ENCODE measurements at regions not wholly inside any gene's neighbourhood (a gene's known extent, or its start where the extent isn't known, plus 50 kb on each side); places are given as distances from the start of the nearest gene placed in this dataset.

DNA sequence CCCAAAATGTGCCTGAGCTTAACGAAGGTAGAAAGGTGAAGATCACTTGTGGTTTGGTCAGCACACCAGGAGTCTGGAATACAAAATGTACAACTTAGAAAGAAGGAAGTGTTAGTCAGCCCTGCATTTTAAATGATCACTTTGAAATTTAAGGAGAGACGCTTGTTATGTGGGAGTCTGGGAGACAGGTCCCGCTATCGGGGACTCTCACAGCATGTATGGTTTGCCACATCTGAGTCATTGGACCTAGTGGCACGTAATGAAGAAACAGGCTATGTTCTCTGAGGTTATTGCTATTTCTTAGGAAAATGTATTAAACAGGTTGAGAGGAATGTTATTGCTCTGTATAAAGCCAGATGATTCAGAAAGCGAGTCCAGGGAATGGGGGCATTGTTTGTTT is 2362.5 kb upstream of the WWC1 start:
- Histone ChIP-seq H3K9me3 (ENCODE audit: control insufficient read depth in 2 of 2, low read length in 2 of 2) (peaks cover 2 to 4% of the 10 kb centered on the region in 2 donors), H3K36me3 (ENCODE audit: control insufficient read depth in 2 of 2, insufficient read depth in 2 of 2, low read length in 2 of 2) (no peaks in the 10 kb centered on the region), H3K4me3 (ENCODE audit: low read length in 2 of 2) (no peak overlapping the region), H3K27ac (ENCODE audit: low read depth in 2 of 2, low read length in 2 of 2) (no peak overlapping the region), H3K27me3 (ENCODE audit: control insufficient read depth in 2 of 2, insufficient read depth in 2 of 2, low read length in 2 of 2) (no peaks in the 10 kb centered on the region), H3K4me1 (ENCODE audit: control insufficient read depth in 2 of 2, insufficient read depth in 2 of 2, low read length in 2 of 2) (no peaks in the 10 kb centered on the region), H3K9ac (ENCODE audit: low read depth in 1 of 2, low read length in 2 of 2) (no peak overlapping the region)

DNA sequence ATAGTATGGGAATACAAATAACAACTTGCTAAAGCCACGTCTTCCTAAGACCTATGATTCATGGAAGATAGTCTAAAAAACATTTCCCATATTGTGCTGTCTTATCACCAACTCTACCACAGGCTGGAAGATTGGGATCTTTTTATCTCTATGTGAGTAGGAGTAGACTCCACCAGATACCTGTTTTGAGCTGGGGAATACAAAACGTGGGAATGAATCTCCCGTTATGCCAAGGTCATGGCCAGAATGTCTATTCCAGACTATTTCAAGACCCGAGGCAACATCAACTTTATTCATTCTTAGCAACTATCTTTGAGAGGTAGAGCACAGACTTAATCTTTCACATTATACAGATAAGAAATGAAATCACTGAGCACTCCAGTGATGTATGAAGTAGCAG is 2350.9 kb upstream of the WWC1 start:
- H3K36me3 ChIP-seq (ENCODE audit: control insufficient read depth in 2 of 2, insufficient read depth in 2 of 2, low read length in 2 of 2) = no peaks in the 10 kb centered on the region
- H3K27ac ChIP-seq (ENCODE audit: low read depth in 2 of 2, low read length in 2 of 2) = no peak overlapping the region
- H3K4me1 ChIP-seq (ENCODE audit: control insufficient read depth in 2 of 2, insufficient read depth in 2 of 2, low read length in 2 of 2) = no peaks in the 10 kb centered on the region
- no peaks in the 10 kb centered on the region for H3K9me3 ChIP-seq (ENCODE audit: control insufficient read depth in 2 of 2, low read length in 2 of 2)
- no peak overlapping the region for H3K9ac ChIP-seq (ENCODE audit: low read depth in 1 of 2, low read length in 2 of 2)
- no peak overlapping the region for H3K4me3 ChIP-seq (ENCODE audit: low read length in 2 of 2)
- H3K27me3 ChIP-seq (ENCODE audit: control insufficient read depth in 2 of 2, insufficient read depth in 2 of 2, low read length in 2 of 2) = no peaks in the 10 kb centered on the region

DNA sequence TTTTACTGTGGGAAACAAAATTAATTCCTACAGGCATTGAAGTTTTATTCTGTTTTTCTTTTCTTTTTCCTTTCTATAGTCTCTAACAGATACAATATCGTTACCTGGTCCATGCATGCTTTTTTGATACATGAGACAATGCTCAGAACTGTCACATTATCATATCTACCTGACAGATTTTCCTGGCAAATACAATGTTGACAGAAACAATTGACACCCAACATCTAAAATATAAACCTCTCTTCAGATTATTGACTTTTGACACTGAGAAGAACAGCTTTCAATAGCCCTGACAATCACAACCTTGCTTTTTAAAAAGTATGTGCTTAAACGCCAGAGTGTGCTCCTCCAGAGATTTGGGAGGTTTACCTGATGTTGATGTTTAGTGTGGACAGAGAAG is 2334.6 kb upstream of the WWC1 start:
- Histone ChIP-seq H3K9me3 (ENCODE audit: control insufficient read depth in 2 of 2, low read length in 2 of 2) (peaks cover 0 to 2% of the 10 kb centered on the region in 2 donors), H3K36me3 (ENCODE audit: control insufficient read depth in 2 of 2, insufficient read depth in 2 of 2, low read length in 2 of 2) (no peaks in the 10 kb centered on the region), H3K4me3 (ENCODE audit: low read length in 2 of 2) (no peak overlapping the region), H3K27ac (ENCODE audit: low read depth in 2 of 2, low read length in 2 of 2) (no peak overlapping the region), H3K27me3 (ENCODE audit: control insufficient read depth in 2 of 2, insufficient read depth in 2 of 2, low read length in 2 of 2) (no peaks in the 10 kb centered on the region), H3K9ac (ENCODE audit: low read depth in 1 of 2, low read length in 2 of 2) (no peak overlapping the region), H3K4me1 (ENCODE audit: control insufficient read depth in 2 of 2, insufficient read depth in 2 of 2, low read length in 2 of 2) (no peaks in the 10 kb centered on the region)

DNA sequence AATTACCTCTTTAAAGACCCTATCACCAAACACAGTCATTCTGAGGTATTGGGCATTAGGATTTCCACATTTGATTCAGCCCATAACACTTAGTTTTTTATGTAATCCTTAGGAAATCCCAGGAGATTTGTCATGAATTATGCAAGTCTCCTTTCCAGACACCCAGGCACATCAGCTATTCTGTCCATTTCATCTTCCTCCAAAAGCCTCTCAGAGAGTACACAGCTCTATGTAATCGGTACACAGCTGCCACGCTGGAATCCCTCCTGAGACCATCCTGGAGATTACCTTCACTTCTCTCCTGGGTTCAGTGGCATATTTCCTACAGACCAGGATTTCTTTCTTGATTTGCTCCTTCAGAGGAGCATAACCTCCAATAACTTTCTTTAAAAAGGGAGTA is 2309.8 kb upstream of the WWC1 start:
- no peak overlapping the region for H3K9ac ChIP-seq (ENCODE audit: low read depth in 1 of 2, low read length in 2 of 2)
- no peaks in the 10 kb centered on the region for H3K27me3 ChIP-seq (ENCODE audit: control insufficient read depth in 2 of 2, insufficient read depth in 2 of 2, low read length in 2 of 2)
- H3K9me3 ChIP-seq (ENCODE audit: control insufficient read depth in 2 of 2, low read length in 2 of 2) = no peaks in the 10 kb centered on the region
- H3K27ac ChIP-seq (ENCODE audit: low read depth in 2 of 2, low read length in 2 of 2) = no peak overlapping the region
- H3K4me3 ChIP-seq (ENCODE audit: low read length in 2 of 2) = no peak overlapping the region
- H3K4me1 ChIP-seq (ENCODE audit: control insufficient read depth in 2 of 2, insufficient read depth in 2 of 2, low read length in 2 of 2) = no peaks in the 10 kb centered on the region
- no peaks in the 10 kb centered on the region for H3K36me3 ChIP-seq (ENCODE audit: control insufficient read depth in 2 of 2, insufficient read depth in 2 of 2, low read length in 2 of 2)

DNA sequence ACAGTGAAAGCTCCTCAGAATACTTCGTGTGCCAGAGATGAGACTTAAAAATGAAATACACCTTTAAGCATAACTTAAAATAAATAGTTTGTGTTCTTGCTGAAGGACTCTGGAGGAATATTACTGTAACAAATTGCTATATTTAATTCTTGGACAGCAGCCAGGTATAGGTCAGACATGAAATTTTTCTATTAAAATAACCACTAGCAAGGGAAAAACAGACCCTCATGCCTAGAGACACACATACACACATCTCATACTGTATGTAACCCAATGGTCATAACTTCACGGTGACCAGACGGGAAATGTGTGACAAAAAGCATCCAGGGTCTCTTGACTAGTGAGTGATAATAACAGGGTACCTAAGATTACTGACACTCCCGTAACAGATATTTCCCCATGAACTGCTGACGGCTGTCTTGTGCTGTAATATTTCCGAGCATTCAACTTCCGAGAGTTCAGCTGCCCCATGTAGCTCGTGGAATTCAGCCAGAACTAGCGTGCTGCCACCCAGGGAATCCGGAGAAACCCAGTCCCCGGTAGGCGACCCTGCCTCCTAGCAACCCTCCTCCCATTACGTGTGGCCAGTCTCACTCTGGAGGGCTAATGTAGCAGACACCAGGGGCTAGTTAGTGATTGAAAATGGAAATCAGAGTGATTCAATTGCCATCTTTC is 2295.1 kb upstream of the WWC1 start:
- H3K9me3 ChIP-seq (ENCODE audit: control insufficient read depth in 2 of 2, low read length in 2 of 2) = peaks cover 0 to 3% of the 10 kb centered on the region in 2 donors
- no peak overlapping the region for H3K4me3 ChIP-seq (ENCODE audit: low read length in 2 of 2)
- H3K27me3 ChIP-seq (ENCODE audit: control insufficient read depth in 2 of 2, insufficient read depth in 2 of 2, low read length in 2 of 2) = no peaks in the 10 kb centered on the region
- no peaks in the 10 kb centered on the region for H3K4me1 ChIP-seq (ENCODE audit: control insufficient read depth in 2 of 2, insufficient read depth in 2 of 2, low read length in 2 of 2)
- no peaks in the 10 kb centered on the region for H3K36me3 ChIP-seq (ENCODE audit: control insufficient read depth in 2 of 2, insufficient read depth in 2 of 2, low read length in 2 of 2)
- no peak overlapping the region for H3K9ac ChIP-seq (ENCODE audit: low read depth in 1 of 2, low read length in 2 of 2)
- no peak overlapping the region for H3K27ac ChIP-seq (ENCODE audit: low read depth in 2 of 2, low read length in 2 of 2)

DNA sequence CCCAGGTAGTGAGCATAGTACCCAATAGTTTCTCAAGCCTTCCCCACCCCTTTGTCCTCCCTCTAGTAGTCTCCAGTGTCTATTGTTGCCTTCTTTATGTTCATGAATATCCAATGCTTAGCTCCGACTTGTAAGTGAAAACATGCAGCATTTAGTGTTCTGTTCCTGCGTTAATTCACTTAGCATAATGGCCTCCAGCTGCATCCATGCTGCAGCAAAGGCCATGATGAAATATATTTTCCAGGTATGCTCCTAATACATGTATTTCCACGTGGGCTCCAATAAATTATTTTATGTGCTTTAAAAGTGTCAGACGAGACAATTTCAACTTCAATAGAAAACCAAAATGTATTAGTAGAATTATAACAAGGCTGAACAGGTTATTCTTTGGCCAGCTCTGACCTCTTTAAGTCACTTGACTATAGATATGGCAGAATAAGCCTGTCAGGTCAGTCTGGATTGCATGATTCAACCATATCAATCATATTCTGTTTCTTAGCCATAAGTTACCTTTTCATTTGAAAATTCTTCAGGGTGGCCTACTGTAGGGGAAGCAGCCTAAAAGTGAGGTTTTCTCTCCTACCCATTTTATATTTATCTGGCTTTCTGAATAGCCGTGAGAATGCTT is 2291.6 kb upstream of the WWC1 start:
- no peak overlapping the region for H3K27ac ChIP-seq (ENCODE audit: low read depth in 2 of 2, low read length in 2 of 2)

DNA sequence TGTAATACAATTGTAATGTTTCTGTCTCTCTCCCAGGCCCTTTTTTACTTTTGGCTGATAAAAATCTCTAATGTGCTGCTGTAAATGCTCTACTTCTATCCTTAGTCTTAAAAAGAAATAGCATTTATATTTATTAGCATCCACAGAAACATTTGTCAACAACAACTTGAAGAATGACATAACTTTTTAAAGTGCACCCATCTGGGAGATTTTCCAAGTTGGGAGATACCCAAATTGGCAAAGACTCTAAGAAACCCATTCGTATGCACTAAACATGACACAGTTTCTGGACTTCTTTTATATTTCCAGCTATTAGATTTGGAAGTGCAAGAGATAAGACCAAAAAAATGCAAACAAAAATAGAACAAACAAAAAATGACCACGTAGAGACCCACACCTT is 2287.4 kb upstream of the WWC1 start:
- peaks cover 0 to 3% of the 10 kb centered on the region in 2 donors for H3K9me3 ChIP-seq (ENCODE audit: control insufficient read depth in 2 of 2, low read length in 2 of 2)
- no peaks in the 10 kb centered on the region for H3K4me1 ChIP-seq (ENCODE audit: control insufficient read depth in 2 of 2, insufficient read depth in 2 of 2, low read length in 2 of 2)
- H3K36me3 ChIP-seq (ENCODE audit: control insufficient read depth in 2 of 2, insufficient read depth in 2 of 2, low read length in 2 of 2) = no peaks in the 10 kb centered on the region
- no peak overlapping the region for H3K4me3 ChIP-seq (ENCODE audit: low read length in 2 of 2)
- no peak overlapping the region for H3K27ac ChIP-seq (ENCODE audit: low read depth in 2 of 2, low read length in 2 of 2)
- no peak overlapping the region for H3K9ac ChIP-seq (ENCODE audit: low read depth in 1 of 2, low read length in 2 of 2)
- H3K27me3 ChIP-seq (ENCODE audit: control insufficient read depth in 2 of 2, insufficient read depth in 2 of 2, low read length in 2 of 2) = no peaks in the 10 kb centered on the region

More for the DNA sequence above, 2291.6 kb upstream of the WWC1 start:
- Histone ChIP-seq H3K27me3 (ENCODE audit: control insufficient read depth in 2 of 2, insufficient read depth in 2 of 2, low read length in 2 of 2) (no peaks in the 10 kb centered on the region), H3K9ac (ENCODE audit: low read depth in 1 of 2, low read length in 2 of 2) (no peak overlapping the region), H3K36me3 (ENCODE audit: control insufficient read depth in 2 of 2, insufficient read depth in 2 of 2, low read length in 2 of 2) (no peaks in the 10 kb centered on the region), H3K4me3 (ENCODE audit: low read length in 2 of 2) (no peak overlapping the region), H3K9me3 (ENCODE audit: control insufficient read depth in 2 of 2, low read length in 2 of 2) (peaks cover 0 to 3% of the 10 kb centered on the region in 2 donors), H3K4me1 (ENCODE audit: control insufficient read depth in 2 of 2, insufficient read depth in 2 of 2, low read length in 2 of 2) (no peaks in the 10 kb centered on the region)

DNA sequence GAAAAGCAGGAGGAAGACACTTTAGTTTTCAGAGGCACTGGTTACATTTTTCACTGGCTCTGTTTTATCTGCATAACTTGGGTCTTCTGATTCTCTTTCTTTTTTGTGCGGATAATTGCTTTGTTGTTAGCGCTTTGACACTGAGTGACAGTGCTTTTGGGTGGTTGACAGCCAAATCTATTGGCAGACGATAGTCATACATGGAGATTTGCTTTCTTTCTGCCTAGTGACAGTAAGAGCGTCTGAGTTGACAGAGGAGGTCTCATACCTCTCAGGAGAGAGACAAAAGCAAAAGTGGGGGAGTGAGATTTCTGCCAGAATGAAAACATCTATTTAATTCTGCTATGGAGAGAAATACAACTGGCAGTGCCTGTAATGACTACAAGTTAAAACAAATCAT is 2278.0 kb upstream of the WWC1 start:
- H3K27ac ChIP-seq (ENCODE audit: low read depth in 2 of 2, low read length in 2 of 2) = no peak overlapping the region
- H3K4me1 ChIP-seq (ENCODE audit: control insufficient read depth in 2 of 2, insufficient read depth in 2 of 2, low read length in 2 of 2) = no peaks in the 10 kb centered on the region
- H3K9ac ChIP-seq (ENCODE audit: low read depth in 1 of 2, low read length in 2 of 2) = no peak overlapping the region
- no peaks in the 10 kb centered on the region for H3K27me3 ChIP-seq (ENCODE audit: control insufficient read depth in 2 of 2, insufficient read depth in 2 of 2, low read length in 2 of 2)
- no peak overlapping the region for H3K4me3 ChIP-seq (ENCODE audit: low read length in 2 of 2)
- no peaks in the 10 kb centered on the region for H3K9me3 ChIP-seq (ENCODE audit: control insufficient read depth in 2 of 2, low read length in 2 of 2)
- no peaks in the 10 kb centered on the region for H3K36me3 ChIP-seq (ENCODE audit: control insufficient read depth in 2 of 2, insufficient read depth in 2 of 2, low read length in 2 of 2)

DNA sequence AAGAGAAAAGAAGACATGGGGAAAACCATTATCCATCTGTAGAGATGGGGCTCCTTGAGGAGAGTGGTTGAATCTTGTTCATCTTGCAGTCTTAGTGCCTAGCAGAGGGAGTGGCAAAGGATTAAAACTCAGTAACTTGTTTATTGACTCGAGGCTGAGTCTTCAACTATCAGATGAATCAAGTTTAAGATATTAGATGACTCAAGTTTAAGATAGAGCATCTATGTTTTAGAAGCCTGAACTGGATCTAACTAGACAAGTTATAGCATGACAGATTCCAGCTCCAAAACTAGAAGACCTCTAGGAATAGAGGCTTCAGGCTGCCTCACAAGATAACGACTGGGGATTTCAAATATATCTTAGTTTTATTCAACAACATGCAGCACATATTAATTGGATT is 2277.2 kb upstream of the WWC1 start:
- Histone ChIP-seq H3K4me1 (ENCODE audit: control insufficient read depth in 2 of 2, insufficient read depth in 2 of 2, low read length in 2 of 2) (no peaks in the 10 kb centered on the region), H3K4me3 (ENCODE audit: low read length in 2 of 2) (no peak overlapping the region), H3K27me3 (ENCODE audit: control insufficient read depth in 2 of 2, insufficient read depth in 2 of 2, low read length in 2 of 2) (no peaks in the 10 kb centered on the region), H3K36me3 (ENCODE audit: control insufficient read depth in 2 of 2, insufficient read depth in 2 of 2, low read length in 2 of 2) (no peaks in the 10 kb centered on the region), H3K9ac (ENCODE audit: low read depth in 1 of 2, low read length in 2 of 2) (no peak overlapping the region), H3K27ac (ENCODE audit: low read depth in 2 of 2, low read length in 2 of 2) (no peak overlapping the region), H3K9me3 (ENCODE audit: control insufficient read depth in 2 of 2, low read length in 2 of 2) (no peaks in the 10 kb centered on the region)

DNA sequence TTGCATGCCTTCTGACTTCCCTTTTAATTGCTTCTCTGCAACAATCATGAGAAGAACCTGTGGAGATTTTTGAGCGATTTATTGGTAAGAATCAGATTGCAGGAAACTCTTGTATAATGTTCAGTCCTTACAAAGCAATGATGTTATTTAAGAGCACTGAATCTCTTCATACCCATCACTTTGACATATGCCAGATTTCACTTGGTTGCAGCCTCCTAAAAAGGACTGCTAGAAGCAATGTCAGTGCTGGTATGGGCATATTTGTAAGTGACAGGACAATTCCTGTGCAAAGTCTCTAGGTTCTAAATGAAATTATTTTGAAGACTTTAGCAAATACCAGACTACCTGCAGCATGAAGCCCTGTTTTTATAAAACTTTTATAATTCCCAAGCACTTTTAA is 2272.7 kb upstream of the WWC1 start:
- H3K36me3 ChIP-seq (ENCODE audit: control insufficient read depth in 2 of 2, insufficient read depth in 2 of 2, low read length in 2 of 2) = no peaks in the 10 kb centered on the region
- no peaks in the 10 kb centered on the region for H3K4me1 ChIP-seq (ENCODE audit: control insufficient read depth in 2 of 2, insufficient read depth in 2 of 2, low read length in 2 of 2)
- H3K27me3 ChIP-seq (ENCODE audit: control insufficient read depth in 2 of 2, insufficient read depth in 2 of 2, low read length in 2 of 2) = no peaks in the 10 kb centered on the region

More for the DNA sequence above, 2272.7 kb upstream of the WWC1 start:
- Histone ChIP-seq H3K27ac (ENCODE audit: low read depth in 2 of 2, low read length in 2 of 2) (no peak overlapping the region), H3K4me3 (ENCODE audit: low read length in 2 of 2) (no peak overlapping the region), H3K9me3 (ENCODE audit: control insufficient read depth in 2 of 2, low read length in 2 of 2) (no peaks in the 10 kb centered on the region), H3K9ac (ENCODE audit: low read depth in 1 of 2, low read length in 2 of 2) (no peak overlapping the region)

All from mucosa of rectum (tissue), 2 donors.